ENCODE measurements at regions not wholly inside any gene's neighbourhood (a gene's known extent, or its start where the extent isn't known, plus 50 kb on each side); places are given as distances from the start of the nearest gene placed in this dataset.

GRCh38 chr10:94097656-94098055, 103.9 kb downstream of the PLCE1 start:
- Histone ChIP-seq H3K36me3 (ENCODE audit: insufficient read depth, low read length) (no peaks in the 10 kb centered on the region), H3K9ac (ENCODE audit: low read length) (no peak overlapping the region), H4K20me1 (ENCODE audit: insufficient read depth, low read length) (no peaks in the 10 kb centered on the region), H3K79me2 (ENCODE audit: insufficient read depth, low read length) (no peaks in the 10 kb centered on the region), H3K4me2 (ENCODE audit: low read length) (no peak overlapping the region), H2AFZ (ENCODE audit: low read depth, low read length) (no peak overlapping the region), H3K27me3 (ENCODE audit: insufficient read depth, low read length) (no peaks in the 10 kb centered on the region), H3K9me3 (ENCODE audit: insufficient read depth, low read depth, low read length) (no peaks in the 10 kb centered on the region), H3K27ac (ENCODE audit: low read depth, low read length) (no peak overlapping the region), H3K4me3 (ENCODE audit: insufficient read depth, low read depth, low read length) (no peak overlapping the region), H3K4me1 (ENCODE audit: insufficient read depth, low read length) (no peaks in the 10 kb centered on the region)
- peaks cover 3% of the 10 kb centered on the region for H3K9me3 Mint-ChIP-seq (ENCODE audit: unreplicated experiment)
- no peak overlapping the region for H3K27ac Mint-ChIP-seq (ENCODE audit: unreplicated experiment)
- peaks cover 5% of the 10 kb centered on the region for H3K4me1 Mint-ChIP-seq (ENCODE audit: low read depth, unreplicated experiment)
- TF ChIP-seq CTCF (IDR thresholded peaks at IDR 0.05; ENCODE audit: insufficient read depth, low read depth, low read length) (no peak), EZH2 (IDR thresholded peaks at IDR 0.05; ENCODE audit: insufficient read depth, low read length) (no peak)
- FAIRE-seq: no peak
- H3K4me3 Mint-ChIP-seq (ENCODE audit: unreplicated experiment): no peak overlapping the region
- H3K27me3 Mint-ChIP-seq (ENCODE audit: low read depth, unreplicated experiment): peaks cover 16% of the 10 kb centered on the region
- H3K36me3 Mint-ChIP-seq (ENCODE audit: low read depth, unreplicated experiment): no peaks in the 10 kb centered on the region
- DNase-seq (ENCODE audit: low read depth): no peak

GRCh38 chr10:94098896-94099295, 105.2 kb downstream of the PLCE1 start:
- Histone ChIP-seq H3K4me2 (ENCODE audit: low read length) (no peak overlapping the region), H3K36me3 (ENCODE audit: insufficient read depth, low read length) (no peaks in the 10 kb centered on the region), H3K27me3 (ENCODE audit: insufficient read depth, low read length) (no peaks in the 10 kb centered on the region), H3K79me2 (ENCODE audit: insufficient read depth, low read length) (no peaks in the 10 kb centered on the region), H3K9ac (ENCODE audit: low read length) (no peak overlapping the region), H3K4me3 (ENCODE audit: insufficient read depth, low read depth, low read length) (no peak overlapping the region), H3K4me1 (ENCODE audit: insufficient read depth, low read length) (peaks cover 4% of the 10 kb centered on the region), H3K27ac (ENCODE audit: low read depth, low read length) (no peak overlapping the region), H3K9me3 (ENCODE audit: insufficient read depth, low read depth, low read length) (no peaks in the 10 kb centered on the region), H2AFZ (ENCODE audit: low read depth, low read length) (no peak overlapping the region), H4K20me1 (ENCODE audit: insufficient read depth, low read length) (no peaks in the 10 kb centered on the region)
- no peak for TF ChIP-seq EZH2 (IDR thresholded peaks at IDR 0.05; ENCODE audit: insufficient read depth, low read length)
- no peak for TF ChIP-seq CTCF (IDR thresholded peaks at IDR 0.05; ENCODE audit: insufficient read depth, low read depth, low read length)
- peaks cover 15% of the 10 kb centered on the region for H3K27me3 Mint-ChIP-seq (ENCODE audit: low read depth, unreplicated experiment)
- H3K36me3 Mint-ChIP-seq (ENCODE audit: low read depth, unreplicated experiment): no peaks in the 10 kb centered on the region
- no peak for FAIRE-seq
- H3K4me3 Mint-ChIP-seq (ENCODE audit: unreplicated experiment): no peak overlapping the region
- no peak overlapping the region for H3K27ac Mint-ChIP-seq (ENCODE audit: unreplicated experiment)
- peaks cover 3% of the 10 kb centered on the region for H3K9me3 Mint-ChIP-seq (ENCODE audit: unreplicated experiment)
- peaks cover 9% of the 10 kb centered on the region for H3K4me1 Mint-ChIP-seq (ENCODE audit: low read depth, unreplicated experiment)
- no peak for DNase-seq (ENCODE audit: low read depth)

GRCh38 chr10:94101894-94102293, 108.2 kb downstream of the PLCE1 start:
- H3K27ac Mint-ChIP-seq (ENCODE audit: unreplicated experiment): no peak overlapping the region
- no peak for FAIRE-seq

More at GRCh38 chr10:94101894-94102293, 108.2 kb downstream of the PLCE1 start:
- Histone ChIP-seq H3K4me3 (ENCODE audit: insufficient read depth, low read depth, low read length) (no peak overlapping the region), H3K27me3 (ENCODE audit: insufficient read depth, low read length) (no peaks in the 10 kb centered on the region), H3K9ac (ENCODE audit: low read length) (no peak overlapping the region), H3K4me2 (ENCODE audit: low read length) (no peak overlapping the region), H3K9me3 (ENCODE audit: insufficient read depth, low read depth, low read length) (no peaks in the 10 kb centered on the region), H3K79me2 (ENCODE audit: insufficient read depth, low read length) (no peaks in the 10 kb centered on the region), H2AFZ (ENCODE audit: low read depth, low read length) (no peak overlapping the region), H4K20me1 (ENCODE audit: insufficient read depth, low read length) (no peaks in the 10 kb centered on the region), H3K27ac (ENCODE audit: low read depth, low read length) (no peak overlapping the region), H3K4me1 (ENCODE audit: insufficient read depth, low read length) (peaks cover 9% of the 10 kb centered on the region), H3K36me3 (ENCODE audit: insufficient read depth, low read length) (no peaks in the 10 kb centered on the region)
- H3K9me3 Mint-ChIP-seq (ENCODE audit: unreplicated experiment): peaks cover 3% of the 10 kb centered on the region
- DNase-seq (ENCODE audit: low read depth): no peak
- TF ChIP-seq EZH2 (IDR thresholded peaks at IDR 0.05; ENCODE audit: insufficient read depth, low read length): no peak
- TF ChIP-seq CTCF (IDR thresholded peaks at IDR 0.05; ENCODE audit: insufficient read depth, low read depth, low read length): no peak
- no peak overlapping the region for H3K4me3 Mint-ChIP-seq (ENCODE audit: unreplicated experiment)
- no peaks in the 10 kb centered on the region for H3K36me3 Mint-ChIP-seq (ENCODE audit: low read depth, unreplicated experiment)
- H3K4me1 Mint-ChIP-seq (ENCODE audit: low read depth, unreplicated experiment): peaks cover 18% of the 10 kb centered on the region
- H3K27me3 Mint-ChIP-seq (ENCODE audit: low read depth, unreplicated experiment): peaks cover 6% of the 10 kb centered on the region
